HG03159 (cell line): ENCODE measurements at regions not wholly inside any gene's neighbourhood (a gene's known extent, or its start where the extent isn't known, plus 50 kb on each side); places are given as distances from the start of the nearest gene placed in this dataset.
"Not testable (repeated sequence)": the region's sequence is repeated elsewhere in the genome, so short reads cannot be mapped to it uniquely, and the experiment has no call there.

Source experiments
- ATAC-seq: cut with Tn5 transposase; IDR thresholded peaks from one replicate; pipeline ENCODE4 v1.9.1; 2021; ENCODE audit warnings: mild to moderate bottlenecking, moderate library complexity; ENCODE audit not compliant: unreplicated experiment

GRCh38 chr3:74149466-74149865, 465.0 kb downstream of the CNTN3 start:
- ATAC-seq: no peak

GRCh38 chr3:74145277-74145676, 469.2 kb downstream of the CNTN3 start:
- ATAC-seq: no peak

- no peak for ATAC-seq
Observed at GRCh38 chr3:74139648-74140047, 474.8 kb downstream of the CNTN3 start.

- ATAC-seq: no peak
Observed at GRCh38 chr3:74137790-74138189, 476.7 kb downstream of the CNTN3 start.

- no peak for ATAC-seq
Observed at GRCh38 chr3:74135808-74136207, 478.7 kb downstream of the CNTN3 start.

- ATAC-seq: no peak
Observed at GRCh38 chr3:74134831-74135230, 479.6 kb downstream of the CNTN3 start.

GRCh38 chr3:74131546-74132328, 482.7 kb downstream of the CNTN3 start:
- ATAC-seq: not testable (repeated sequence)

GRCh38 chr3:74129611-74130010, 484.8 kb downstream of the CNTN3 start:
- no peak for ATAC-seq

- no peak for ATAC-seq
Observed at GRCh38 chr3:74129056-74129455, 485.4 kb downstream of the CNTN3 start.

- no peak for ATAC-seq
Observed at GRCh38 chr3:74127256-74127655, 487.2 kb downstream of the CNTN3 start.

- no peak for ATAC-seq
Observed at GRCh38 chr3:74124782-74125181, 489.7 kb downstream of the CNTN3 start.

- ATAC-seq: no peak
Observed at GRCh38 chr3:74122281-74122680, 492.2 kb downstream of the CNTN3 start.

GRCh38 chr3:74121761-74122160, 492.7 kb downstream of the CNTN3 start:
- no peak for ATAC-seq

GRCh38 chr3:74119221-74119620, 494.5 kb upstream of the PDZRN3 start:
- no peak for ATAC-seq

- ATAC-seq: no peak
Observed at GRCh38 chr3:74115906-74116305, 491.2 kb upstream of the PDZRN3 start.

- no peak for ATAC-seq
Observed at GRCh38 chr3:74107451-74107850, 482.7 kb upstream of the PDZRN3 start.

- ATAC-seq: no peak
Observed at GRCh38 chr3:74106925-74107324, 482.2 kb upstream of the PDZRN3 start.

GRCh38 chr3:74091204-74091603, 466.5 kb upstream of the PDZRN3 start:
- ATAC-seq: no peak

- ATAC-seq: no peak
Observed at GRCh38 chr3:74089814-74090213, 465.1 kb upstream of the PDZRN3 start.

GRCh38 chr3:74080056-74080461, 455.3 kb upstream of the PDZRN3 start:
- ATAC-seq: no peak

- no peak for ATAC-seq
Observed at GRCh38 chr3:74075241-74075640, 450.5 kb upstream of the PDZRN3 start.

- ATAC-seq: no peak
Observed at GRCh38 chr3:74074700-74075099, 450.0 kb upstream of the PDZRN3 start.

GRCh38 chr3:74067296-74067695, 442.6 kb upstream of the PDZRN3 start:
- ATAC-seq: no peak
